Esophagus squamous epithelium (tissue), 5 donors: ENCODE measurements at regions not wholly inside any gene's neighbourhood (a gene's known extent, or its start where the extent isn't known, plus 50 kb on each side); places are given as distances from the start of the nearest gene placed in this dataset.

Experiments used
- DNase-seq: peaks from one replicate; lab custom pipeline; 2025; lab: John Stamatoyannopoulos, UW
- H3K27ac ChIP-seq, 4 donors: fragments of 200-600 bp; sonication (generic); one replicate each; pipeline ENCODE4 v1.5.1; 2016 to 2019; ENCODE audit warnings: mild to moderate bottlenecking in 1 of 4
- H3K27me3 ChIP-seq, 4 donors: fragments of 200-600 bp; sonication (generic); 1 replicate in 3 of 4; 2 replicates in 1 of 4; pipeline versions ENCODE4 v1.5.1 to v1.6.0; 2017 to 2021; ENCODE audit warnings: antibody characterized with exemption in 1 of 4
- H3K36me3 ChIP-seq, 3 donors: fragments of 200-600 bp; sonication (generic); one replicate each; pipeline ENCODE4 v1.5.1; 2016 to 2019
- H3K4me1 ChIP-seq, 3 donors: fragments of 200-600 bp; sonication (generic); one replicate each; pipeline ENCODE4 v1.5.1; 2017 to 2019
- H3K4me3 ChIP-seq, 4 donors: fragments of 200-600 bp; sonication (generic); 1 replicate in 3 of 4; 2 replicates in 1 of 4; pipeline ENCODE4 v1.5.1; 2016 to 2019; ENCODE audit warnings: mild to moderate bottlenecking in 2 of 4, moderate library complexity in 1 of 4
- H3K9me3 ChIP-seq, 3 donors: fragments of 200-600 bp; sonication (generic); one replicate each; pipeline ENCODE4 v1.5.1; 2016 to 2019
- POLR2A ChIP-seq, 4 donors: fragments of 450-650 bp; IDR thresholded peaks; one replicate each; pipeline ENCODE4 v1.6.1; 2017; ENCODE audit warnings: antibody characterized with exemption in 4 of 4, mild to moderate bottlenecking in 4 of 4, moderate library complexity in 3 of 4
- WGBS, 2 donors: methylation state at CpG; one replicate each; pipeline ENCODE4 v1.1.5; 2018; 5-methylcytosine and 5-hydroxymethylcytosine counted together
- intact Hi-C: fragments of 100-400 bp; cut with DNase I; formaldehyde crosslinking; loops from one replicate; pipeline ENCODE4 v1.15.0; 2022
- TF ChIP-seq, protein P1 (sequence below), 6 experiments: fragments of 450-650 bp in 4 of 6; fragments of 200-600 bp in 2 of 6; sonication (generic) in 2 of 6; IDR thresholded peaks; one replicate each; pipeline ENCODE4 v1.5.1; 2016 to 2019; ENCODE audit warnings: antibody characterized with exemption in 6 of 6, mild to moderate bottlenecking in 4 of 6, moderate library complexity in 4 of 6
- donor health status: DM: yes; HTN: yes; CAD: no.

DNA sequence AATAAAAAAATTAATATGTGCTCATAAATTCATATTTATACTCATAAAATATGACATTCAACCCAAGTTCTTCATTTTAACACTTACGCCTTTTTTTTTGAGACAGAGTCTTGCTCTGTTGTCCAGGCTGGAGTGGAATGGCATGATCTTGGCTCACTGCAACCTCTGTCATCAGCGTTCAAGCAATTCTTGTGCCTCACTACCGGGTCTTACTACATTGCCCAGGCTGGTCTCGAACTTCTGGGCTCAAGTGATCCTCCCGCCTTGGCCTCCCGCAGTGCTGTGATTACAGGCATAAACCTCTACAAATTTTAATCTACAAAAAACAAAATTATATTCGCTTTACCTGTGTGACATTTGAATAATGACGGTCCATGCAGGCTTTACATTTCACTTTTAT lies 74.1 kb upstream of the SNRPN start:
- no peaks in the 10 kb centered on the region for H3K36me3 ChIP-seq
- H3K27me3 ChIP-seq = no peaks in the 10 kb centered on the region
- TF ChIP-seq POLR2A (IDR thresholded peaks at IDR 0.05) = no peak
- TF ChIP-seq, protein P1, sequence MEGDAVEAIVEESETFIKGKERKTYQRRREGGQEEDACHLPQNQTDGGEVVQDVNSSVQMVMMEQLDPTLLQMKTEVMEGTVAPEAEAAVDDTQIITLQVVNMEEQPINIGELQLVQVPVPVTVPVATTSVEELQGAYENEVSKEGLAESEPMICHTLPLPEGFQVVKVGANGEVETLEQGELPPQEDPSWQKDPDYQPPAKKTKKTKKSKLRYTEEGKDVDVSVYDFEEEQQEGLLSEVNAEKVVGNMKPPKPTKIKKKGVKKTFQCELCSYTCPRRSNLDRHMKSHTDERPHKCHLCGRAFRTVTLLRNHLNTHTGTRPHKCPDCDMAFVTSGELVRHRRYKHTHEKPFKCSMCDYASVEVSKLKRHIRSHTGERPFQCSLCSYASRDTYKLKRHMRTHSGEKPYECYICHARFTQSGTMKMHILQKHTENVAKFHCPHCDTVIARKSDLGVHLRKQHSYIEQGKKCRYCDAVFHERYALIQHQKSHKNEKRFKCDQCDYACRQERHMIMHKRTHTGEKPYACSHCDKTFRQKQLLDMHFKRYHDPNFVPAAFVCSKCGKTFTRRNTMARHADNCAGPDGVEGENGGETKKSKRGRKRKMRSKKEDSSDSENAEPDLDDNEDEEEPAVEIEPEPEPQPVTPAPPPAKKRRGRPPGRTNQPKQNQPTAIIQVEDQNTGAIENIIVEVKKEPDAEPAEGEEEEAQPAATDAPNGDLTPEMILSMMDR (IDR thresholded peaks at IDR 0.05) = no peak
- DNase-seq = no peak
- H3K9me3 ChIP-seq = peaks cover 0 to 28% (median 6%) of the 10 kb centered on the region in 3 donors
- intact Hi-C loops = no loop called here
- H3K4me3 ChIP-seq = no peak overlapping the region
- no peaks in the 10 kb centered on the region for H3K4me1 ChIP-seq
- no peak overlapping the region for H3K27ac ChIP-seq
- 63 to 69% methylated on average over 8 of the region's 8 CpGs for WGBS, 2 donors

DNA sequence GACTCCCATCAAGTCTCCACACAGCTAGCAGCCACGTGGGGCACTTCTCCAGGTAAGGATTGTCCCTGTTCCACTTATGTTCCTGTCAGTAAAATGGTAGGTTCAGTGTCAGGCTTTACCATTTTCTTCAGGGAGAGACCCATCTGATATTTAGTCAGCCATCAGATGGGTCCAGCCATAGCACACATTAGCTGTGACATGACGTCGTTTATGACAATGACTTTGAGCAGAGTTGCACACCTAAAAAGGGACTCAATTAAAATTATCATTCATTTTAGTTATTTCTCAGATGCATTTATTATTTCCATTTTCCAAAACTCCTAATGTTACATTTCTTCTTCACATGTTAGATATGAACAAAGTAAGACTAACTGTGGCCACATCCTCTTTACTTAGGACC lies 68.2 kb upstream of the SNRPN start:
- H3K4me3 ChIP-seq = no peak overlapping the region
- 45 to 67% methylated on average over 3 of the region's 3 CpGs for WGBS, 2 donors

DNA sequence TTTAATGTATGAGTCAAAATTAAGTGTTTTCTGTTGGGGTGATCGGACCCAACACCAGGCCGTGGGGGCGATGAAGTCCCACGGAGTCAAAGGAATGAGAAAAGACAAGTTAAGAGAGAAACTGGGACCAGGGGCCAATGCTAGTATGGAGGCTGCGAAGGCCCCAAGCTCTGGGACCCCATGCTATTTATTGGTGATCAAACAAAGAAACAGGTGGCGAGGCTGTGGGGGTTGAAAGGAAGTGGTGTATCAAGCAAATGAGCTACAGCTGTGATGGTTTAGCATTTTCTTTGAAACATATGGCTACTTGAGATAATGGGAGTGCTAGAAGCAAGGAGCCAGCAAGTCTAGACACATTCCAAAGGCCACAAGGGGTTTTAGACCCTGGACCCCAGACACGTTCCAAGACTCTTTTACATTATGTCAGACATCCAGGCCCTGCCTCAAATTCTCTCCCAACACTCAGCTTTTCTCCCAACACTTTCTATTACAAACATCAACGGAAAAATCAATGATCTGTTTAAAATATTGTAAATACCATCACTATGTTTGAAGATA lies 56.0 kb upstream of the SNRPN start:
- WGBS, 2 donors = 55 to 63% methylated on average over 8 of the region's 8 CpGs
- Histone ChIP-seq H3K4me3 (no peak overlapping the region), H3K27me3 (no peaks in the 10 kb centered on the region), H3K27ac (no peak overlapping the region), H3K36me3 (no peaks in the 10 kb centered on the region), H3K9me3 (peaks cover 0 to 36% (median 2%) of the 10 kb centered on the region in 3 donors), H3K4me1 (no peaks in the 10 kb centered on the region)
- no peak for DNase-seq
- no peak for TF ChIP-seq POLR2A (IDR thresholded peaks at IDR 0.05)
- TF ChIP-seq, protein P1 (IDR thresholded peaks at IDR 0.05) = no peak
- intact Hi-C loops = no loop called here

More for the DNA sequence above, 68.2 kb upstream of the SNRPN start:
- peaks cover 0 to 30% (median 5%) of the 10 kb centered on the region in 3 donors for H3K9me3 ChIP-seq
- H3K36me3 ChIP-seq = no peaks in the 10 kb centered on the region
- H3K27ac ChIP-seq = no peak overlapping the region
- intact Hi-C loops = no loop called here
- TF ChIP-seq, protein P1 (IDR thresholded peaks at IDR 0.05) = no peak
- TF ChIP-seq POLR2A (IDR thresholded peaks at IDR 0.05) = no peak
- no peaks in the 10 kb centered on the region for H3K4me1 ChIP-seq
- DNase-seq = no peak
- no peaks in the 10 kb centered on the region for H3K27me3 ChIP-seq

DNA sequence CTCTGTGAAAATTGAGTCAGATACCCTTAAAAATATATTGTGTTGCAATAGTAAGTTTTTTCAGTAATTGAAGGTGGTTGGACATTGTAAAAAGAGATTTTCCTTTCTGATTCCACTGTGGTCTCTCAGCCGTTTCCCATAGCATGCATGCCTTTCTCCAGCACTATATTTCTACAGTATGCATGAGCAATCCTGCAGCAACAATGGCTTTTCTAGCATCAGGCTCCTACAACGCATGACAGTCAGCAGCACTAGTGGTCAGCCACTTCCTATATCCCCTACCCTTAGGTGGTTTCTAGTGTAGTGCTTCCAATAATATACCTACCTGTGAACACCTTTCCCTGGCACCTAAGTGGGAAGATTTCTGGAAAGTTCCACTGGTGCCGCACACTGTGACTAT lies 55.4 kb upstream of the SNRPN start:
- no peak overlapping the region for H3K27ac ChIP-seq

DNA sequence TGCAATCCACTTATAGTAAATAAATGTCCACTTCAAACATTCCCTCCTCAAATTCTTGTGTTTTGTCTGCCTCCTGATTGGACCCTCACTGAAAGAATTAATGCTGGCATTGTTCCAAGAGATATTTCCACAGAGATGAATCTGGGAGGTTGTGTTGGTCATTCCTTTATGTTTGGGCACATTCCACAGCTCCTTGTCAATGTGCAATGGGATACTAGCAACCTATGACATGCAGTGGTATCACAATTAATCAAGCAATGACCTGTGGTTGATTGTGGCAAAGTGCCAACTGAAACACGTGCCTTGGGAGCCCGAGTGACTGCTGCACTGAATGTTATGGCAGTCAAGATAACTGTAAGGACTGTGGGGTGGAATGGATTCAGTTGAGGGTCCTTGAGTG lies 55.0 kb upstream of the SNRPN start:
- H3K36me3 ChIP-seq = no peaks in the 10 kb centered on the region
- WGBS, 2 donors = 19 to 25% methylated on average over 2 of the region's 2 CpGs
- DNase-seq = no peak
- TF ChIP-seq, protein P1 (IDR thresholded peaks at IDR 0.05) = no peak
- TF ChIP-seq POLR2A (IDR thresholded peaks at IDR 0.05) = no peak
- H3K27ac ChIP-seq = no peak overlapping the region
- no peaks in the 10 kb centered on the region for H3K4me1 ChIP-seq
- H3K9me3 ChIP-seq = peaks cover 0 to 42% (median 3%) of the 10 kb centered on the region in 3 donors
- no peak overlapping the region for H3K4me3 ChIP-seq
- H3K27me3 ChIP-seq = no peaks in the 10 kb centered on the region
- intact Hi-C loops = no loop called here

More for the DNA sequence above, 55.4 kb upstream of the SNRPN start:
- H3K4me3 ChIP-seq = no peak overlapping the region
- intact Hi-C loops = no loop called here
- no peaks in the 10 kb centered on the region for H3K27me3 ChIP-seq
- H3K36me3 ChIP-seq = no peaks in the 10 kb centered on the region
- H3K4me1 ChIP-seq = no peaks in the 10 kb centered on the region
- DNase-seq = no peak
- 66 to 70% methylated on average over 3 of the region's 3 CpGs for WGBS, 2 donors
- no peak for TF ChIP-seq POLR2A (IDR thresholded peaks at IDR 0.05)
- TF ChIP-seq, protein P1 (IDR thresholded peaks at IDR 0.05) = no peak
- peaks cover 0 to 39% (median 3%) of the 10 kb centered on the region in 3 donors for H3K9me3 ChIP-seq
